NCI-H128 (cell line): ENCODE measurements at regions not wholly inside any gene's neighbourhood (a gene's known extent, or its start where the extent isn't known, plus 50 kb on each side); places are given as distances from the start of the nearest gene placed in this dataset.

Experiments
- DNase-seq: peaks from one replicate; lab custom pipeline; 2025; ENCODE audit not compliant: unreplicated experiment; lab: John Stamatoyannopoulos, UW

GRCh38 chr7:131100357-131101054, 227.2 kb upstream of the MKLN1 start:
- DNase-seq = no peak

DNA sequence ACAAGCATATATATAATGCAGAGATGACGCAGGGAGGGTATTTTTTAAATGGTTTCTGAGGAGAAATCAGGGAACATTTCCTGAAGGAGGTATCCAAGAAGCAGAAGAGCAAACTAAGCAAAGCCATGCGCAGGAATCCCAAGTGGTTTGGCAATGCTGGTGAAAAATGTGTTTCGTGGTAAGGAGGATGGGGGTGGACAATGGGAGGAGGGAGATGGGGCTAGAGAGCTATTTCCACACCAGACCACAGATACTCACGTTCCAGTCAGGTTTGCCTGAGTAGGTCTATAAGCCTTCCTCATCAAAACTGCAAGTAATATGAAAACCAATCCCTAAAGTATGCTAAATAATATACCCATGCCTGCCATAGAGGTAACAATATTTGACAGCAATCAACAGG, 223.7 kb upstream of the MKLN1 start:
- no peak for DNase-seq

DNA sequence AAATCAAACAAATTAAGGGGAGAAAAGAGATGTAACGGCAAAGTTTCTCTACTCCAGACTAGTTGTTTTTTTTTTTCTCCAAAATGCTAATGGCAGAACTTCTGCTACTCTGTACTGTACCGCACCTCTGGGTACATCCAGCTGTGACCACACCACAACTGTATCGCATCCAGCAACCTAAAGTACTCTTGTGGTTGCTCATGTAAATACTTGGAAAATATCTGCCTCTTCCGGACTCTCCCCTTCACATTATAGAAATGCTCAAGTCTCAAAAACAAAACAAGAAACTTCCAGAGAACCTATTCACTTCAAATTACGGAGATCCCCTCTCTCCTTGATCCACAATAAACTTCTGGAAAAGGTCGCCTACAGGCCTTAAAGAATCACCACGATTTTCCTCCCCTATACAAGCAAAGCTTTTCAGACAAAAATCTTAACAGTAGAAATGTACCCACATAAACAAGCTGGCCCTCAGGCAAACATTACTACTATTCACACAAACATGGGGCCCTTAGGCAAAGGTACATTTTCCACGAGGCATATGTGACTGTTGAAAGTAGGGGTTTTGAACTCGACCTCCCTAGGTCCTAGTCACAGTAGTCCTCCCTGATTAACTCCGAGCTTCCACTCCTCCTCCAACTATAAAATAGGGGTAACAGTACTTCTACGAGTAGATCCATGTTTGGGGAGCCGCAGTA, 222.9 kb upstream of the MKLN1 start:
- DNase-seq = no peak

- DNase-seq = no peak
These were observed 222.3 kb upstream of the MKLN1 start for GRCh38 chr7:131105294-131105798.

GRCh38 chr7:131105799-131106680, 221.6 kb upstream of the MKLN1 start:
- peak; percentile 7 for DNase-seq

DNA sequence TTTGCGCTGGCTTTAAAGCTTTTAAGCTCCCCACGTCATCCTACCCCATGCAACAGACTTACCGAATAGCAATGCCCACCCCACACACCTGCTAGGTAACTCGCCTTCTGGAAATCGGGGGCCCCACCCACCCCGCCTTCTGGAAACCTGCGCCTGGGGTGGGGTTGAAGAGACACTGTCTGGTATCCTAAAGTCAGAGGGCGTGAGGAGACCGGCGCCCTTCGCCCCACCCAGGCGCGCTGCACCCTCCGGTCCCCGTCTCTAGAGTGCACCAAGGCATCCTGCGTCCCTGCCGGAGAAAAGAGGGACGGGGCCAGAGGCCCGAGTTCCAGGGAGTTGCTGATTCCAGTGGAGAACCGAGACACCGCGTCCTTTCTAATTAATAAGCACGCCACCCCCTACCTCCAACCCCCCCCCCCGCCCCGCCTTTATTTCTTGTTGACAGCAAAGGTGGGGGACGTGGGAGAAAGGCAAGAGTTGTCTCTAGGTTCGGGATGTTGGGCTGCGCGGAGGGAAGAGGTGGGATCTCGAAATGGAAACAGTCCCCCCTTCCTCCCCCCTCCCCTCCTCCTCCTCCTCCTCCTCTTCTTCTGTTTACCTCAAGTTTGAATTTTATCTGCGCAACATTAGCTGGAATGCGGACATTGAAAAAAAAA, 220.9 kb upstream of the MKLN1 start:
- DNase-seq = peak; percentile 23

DNA sequence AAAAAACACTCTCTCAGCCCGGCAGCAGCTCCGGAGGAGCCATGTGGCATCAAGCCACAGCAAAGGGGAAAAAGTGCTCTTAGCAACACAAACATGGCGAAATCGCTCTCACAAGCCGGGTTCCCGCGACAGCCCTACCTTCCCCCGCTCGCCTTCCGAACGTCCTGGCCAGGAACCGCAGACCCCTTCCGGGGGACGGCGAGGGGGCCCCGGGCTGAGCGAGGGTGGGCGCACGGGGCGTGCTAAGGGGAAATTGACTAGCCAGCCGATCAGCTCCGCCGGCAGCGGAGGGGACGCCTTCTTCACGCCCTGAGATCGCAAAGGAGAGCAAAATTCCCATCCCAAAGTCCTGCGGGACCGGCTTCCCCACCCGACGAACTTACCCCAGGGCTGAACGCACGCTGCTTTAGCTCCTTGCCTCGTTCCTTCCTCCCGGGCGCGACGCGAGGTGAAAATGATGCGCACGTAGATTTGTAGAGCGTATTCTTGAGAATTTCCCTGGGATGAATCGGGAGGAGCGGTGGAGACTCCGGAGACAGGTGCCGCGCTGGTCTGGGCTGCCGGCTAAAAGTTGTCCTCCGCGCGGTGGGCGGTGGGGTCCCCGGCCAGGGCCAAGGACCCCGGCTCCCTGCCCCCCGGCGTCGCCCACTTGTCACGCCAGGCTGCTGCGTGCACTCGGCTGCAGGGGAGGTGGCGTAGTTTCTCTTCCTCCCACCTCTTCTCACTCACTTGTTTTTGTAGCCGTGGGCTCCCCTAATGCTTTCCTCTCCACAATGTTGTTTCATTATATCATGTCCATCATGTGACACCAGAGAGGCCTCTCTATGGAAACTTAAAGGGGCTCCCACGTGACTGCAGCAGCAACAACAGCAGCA, 220.1 kb upstream of the MKLN1 start:
- peak; percentile 35 for DNase-seq

GRCh38 chr7:131108212-131108940, 219.3 kb upstream of the MKLN1 start:
- no peak for DNase-seq

- no peak for DNase-seq
These were observed 218.5 kb upstream of the MKLN1 start for GRCh38 chr7:131109011-131109758.

DNA sequence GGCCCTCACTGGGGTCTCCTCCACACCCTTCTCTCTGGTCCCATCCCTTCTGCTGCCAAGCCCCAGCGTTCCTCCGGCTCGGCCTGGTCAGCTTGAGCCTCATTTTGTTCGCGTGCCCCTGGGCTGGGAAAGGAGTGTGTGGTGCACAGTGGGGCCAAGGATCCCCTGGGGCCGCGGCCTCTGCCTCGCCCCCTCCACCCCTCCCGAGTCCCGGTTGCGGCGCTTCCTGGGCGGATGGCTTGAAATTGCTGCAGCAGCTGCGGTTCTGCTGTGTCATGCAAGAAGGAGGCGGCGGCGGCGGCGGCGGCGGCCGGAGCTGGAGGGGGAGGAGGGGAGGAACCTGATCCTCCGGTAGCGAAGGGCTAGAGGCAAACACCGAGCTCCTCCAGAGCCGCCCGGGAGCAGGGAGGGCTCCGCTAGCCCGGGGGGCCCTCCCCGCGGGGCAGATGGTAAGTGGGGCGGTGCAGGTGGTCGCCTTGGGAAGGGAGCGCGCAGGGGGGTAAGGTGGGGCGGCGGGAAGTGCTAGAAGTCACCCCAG, 217.8 kb upstream of the MKLN1 start:
- peak; percentile 11 for DNase-seq

GRCh38 chr7:131110297-131111080, 217.2 kb upstream of the MKLN1 start:
- no peak for DNase-seq

DNA sequence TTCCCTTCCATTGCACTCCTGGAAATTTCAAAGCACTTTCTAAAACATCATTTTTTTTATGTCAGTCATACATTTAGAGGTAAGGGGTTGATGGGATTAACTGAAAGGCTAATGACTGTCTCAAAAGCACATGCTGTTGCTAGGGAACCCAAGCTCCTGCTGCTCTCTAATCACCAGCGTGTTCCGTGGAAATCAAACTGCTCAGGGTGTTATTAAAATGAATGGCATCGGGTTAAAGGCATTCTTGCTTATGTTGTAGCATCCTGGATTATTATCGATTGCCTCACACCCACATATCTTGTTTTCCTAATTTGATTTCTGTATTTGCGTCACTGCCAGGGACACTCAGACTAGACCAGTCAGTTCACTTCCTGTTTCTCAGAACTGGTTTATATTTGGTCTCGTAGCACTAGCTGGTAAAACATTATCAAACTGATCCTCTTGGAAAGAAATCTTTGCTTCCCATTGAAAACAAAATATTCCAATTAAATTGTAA, 216.5 kb upstream of the MKLN1 start:
- DNase-seq = no peak

GRCh38 chr7:131111792-131112191, 215.9 kb upstream of the MKLN1 start:
- DNase-seq = no peak

DNA sequence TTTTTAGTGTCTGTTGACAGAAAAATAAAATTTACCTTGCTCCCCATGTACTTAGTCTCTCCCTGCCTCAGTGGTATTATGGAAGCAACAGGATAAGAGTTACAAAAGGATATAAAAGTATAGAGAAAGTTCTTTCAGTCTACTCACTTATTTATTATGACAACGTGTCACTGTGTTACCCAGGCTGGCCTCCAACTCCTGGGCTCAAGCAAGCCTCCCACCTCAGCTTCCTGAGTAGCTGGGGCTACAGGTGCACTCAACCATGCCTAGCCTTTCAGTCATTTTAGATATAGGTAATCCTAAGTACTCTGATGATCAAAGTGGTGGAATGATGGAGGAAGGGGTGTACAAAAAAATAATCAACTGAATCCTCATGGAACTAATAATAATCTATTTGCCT, 215.2 kb upstream of the MKLN1 start:
- no peak for DNase-seq

GRCh38 chr7:131115340-131115739, 212.3 kb upstream of the MKLN1 start:
- DNase-seq = no peak

DNA sequence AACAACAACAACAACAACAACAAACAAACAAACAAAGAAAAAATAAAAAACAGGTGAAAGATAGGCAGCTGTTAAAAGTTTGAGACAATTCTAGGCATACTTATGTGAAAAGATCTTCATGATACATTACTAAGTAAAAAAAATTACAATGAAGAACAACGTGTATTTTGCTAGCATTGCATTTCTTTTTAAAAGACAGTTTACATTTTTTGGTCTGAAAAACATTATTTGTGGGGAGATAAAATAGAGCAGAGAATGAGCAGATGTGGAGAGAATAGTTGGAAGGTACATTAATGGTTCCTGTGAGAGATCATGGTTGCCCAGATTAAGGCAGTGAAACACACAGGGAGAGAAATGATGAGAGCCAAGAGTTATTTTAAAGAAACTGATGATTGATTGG, 210.2 kb upstream of the MKLN1 start:
- DNase-seq = no peak

DNA sequence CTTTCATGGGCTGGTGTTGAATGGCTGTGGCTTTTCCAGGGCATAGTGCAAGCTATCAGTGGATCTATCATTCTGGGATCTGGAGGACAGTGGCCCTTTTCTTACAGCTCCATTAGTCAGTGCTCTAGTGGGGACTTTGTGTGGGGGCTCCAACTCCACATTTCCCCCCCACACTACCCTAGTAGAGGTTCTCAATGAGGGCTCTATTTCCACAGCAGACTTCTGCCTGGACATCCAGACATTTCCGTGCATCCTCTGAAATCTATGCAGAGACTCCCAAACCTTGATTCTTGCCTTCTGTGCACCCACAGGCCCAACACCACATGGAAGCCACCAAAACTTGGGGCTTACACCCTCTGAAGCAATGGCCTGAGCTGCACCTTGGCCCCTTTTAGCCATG, 208.3 kb upstream of the MKLN1 start:
- DNase-seq = no peak

DNA sequence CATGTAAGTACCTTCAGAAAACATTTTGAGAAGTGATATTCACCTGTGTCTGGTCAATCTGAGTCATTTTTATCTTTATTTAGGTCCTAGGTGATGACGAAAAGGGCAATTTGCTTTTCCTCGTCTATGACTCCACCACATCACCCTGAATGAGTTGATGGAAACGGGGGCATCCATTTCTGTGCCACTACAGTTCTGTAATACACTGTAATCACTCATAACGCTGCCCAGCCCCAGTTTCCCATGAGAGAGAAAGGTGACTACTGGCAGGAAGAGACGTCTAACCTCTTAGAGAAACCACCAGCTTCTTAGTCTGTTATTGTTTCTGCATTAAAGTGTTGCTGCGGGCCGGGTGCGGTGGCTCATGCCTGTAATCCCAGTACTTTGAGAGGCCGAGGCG, 205.3 kb upstream of the MKLN1 start:
- no peak for DNase-seq
